HG02852 (cell line): ENCODE measurements at regions not wholly inside any gene's neighbourhood (a gene's known extent, or its start where the extent isn't known, plus 50 kb on each side); places are given as distances from the start of the nearest gene placed in this dataset.
"Not testable (repeated sequence)": the region's sequence is repeated elsewhere in the genome, so short reads cannot be mapped to it uniquely, and the experiment has no call there.

ENCODE experiments used
- ATAC-seq: cut with Tn5 transposase; IDR thresholded peaks from one replicate; pipeline ENCODE4 v1.9.1; 2021; ENCODE audit warnings: mild to moderate bottlenecking, moderate library complexity; ENCODE audit not compliant: unreplicated experiment

DNA sequence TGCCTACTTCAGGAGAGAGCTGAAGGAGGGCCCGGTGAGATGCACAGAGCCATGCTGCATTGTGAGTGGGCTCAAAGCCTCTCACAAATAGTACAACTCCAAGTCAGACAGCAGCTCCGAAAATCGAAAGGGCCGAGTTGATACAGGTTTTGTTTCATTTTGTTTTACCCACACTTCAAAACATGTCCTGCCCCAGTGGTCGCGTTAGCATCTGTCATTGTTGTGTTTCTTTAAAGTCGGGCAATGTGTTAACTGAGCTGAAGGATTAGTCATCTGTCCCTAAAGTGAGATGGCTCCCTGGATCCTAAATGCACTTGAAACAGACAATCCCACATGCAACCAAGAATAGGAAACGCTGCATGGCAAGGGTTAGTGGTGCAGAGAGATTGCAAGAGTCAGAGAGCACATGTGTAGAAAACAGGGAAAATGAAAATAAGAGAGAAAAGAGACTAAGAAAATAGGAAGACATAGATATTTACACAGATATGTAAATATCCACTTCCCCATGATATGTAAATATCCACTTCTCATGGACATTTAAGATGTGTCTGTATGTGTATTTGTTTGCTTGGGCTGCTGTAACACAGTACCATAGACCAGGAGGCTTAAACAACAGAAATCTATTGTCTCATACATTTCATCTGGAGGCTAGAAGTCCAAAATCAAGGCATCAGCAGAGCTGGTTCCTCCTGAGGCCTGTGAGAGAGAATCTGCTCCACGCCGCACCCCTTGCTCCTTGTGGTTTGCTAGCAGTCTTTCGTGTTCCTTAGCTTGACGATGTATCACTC lies 131.4 kb upstream of the RAB4A start:
- peak; percentile 83 for ATAC-seq

GRCh38 chr1:229140119-229140396 lies 130.9 kb upstream of the RAB4A start:
- no peak for ATAC-seq

- no peak for ATAC-seq
Measured at GRCh38 chr1:229141271-229141670, 129.6 kb upstream of the RAB4A start.

DNA sequence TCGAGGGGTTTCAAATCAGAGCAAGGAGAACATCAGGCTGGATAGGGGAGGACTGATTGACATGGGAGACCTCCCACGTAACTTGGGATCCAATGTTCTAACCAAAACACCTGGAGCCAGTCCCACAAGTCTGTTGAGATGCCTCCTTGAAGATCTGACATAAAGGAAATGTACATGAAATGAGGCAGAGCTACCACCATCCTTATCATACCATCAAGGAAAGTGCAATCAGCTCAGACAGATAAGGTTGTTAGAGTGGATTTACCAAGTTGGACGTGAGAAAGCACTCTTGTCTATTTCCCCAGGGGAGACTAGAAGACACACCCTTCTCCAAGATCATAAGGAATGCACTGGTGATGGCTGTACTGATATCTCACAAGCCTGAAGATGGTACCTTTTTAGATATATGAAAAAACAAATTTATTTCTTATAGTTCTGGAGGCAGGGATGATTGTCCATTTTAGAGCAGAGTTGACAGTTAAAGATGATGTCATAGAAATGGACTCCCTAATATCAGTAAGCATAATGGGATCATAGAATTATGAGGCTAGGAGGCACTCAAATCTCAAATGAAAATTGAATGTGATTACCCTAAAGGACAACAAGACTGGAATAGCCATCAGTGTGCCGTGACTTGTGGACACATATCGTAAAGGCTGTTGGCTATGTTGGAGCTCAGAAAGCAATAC lies 129.1 kb upstream of the RAB4A start:
- no peak for ATAC-seq

DNA sequence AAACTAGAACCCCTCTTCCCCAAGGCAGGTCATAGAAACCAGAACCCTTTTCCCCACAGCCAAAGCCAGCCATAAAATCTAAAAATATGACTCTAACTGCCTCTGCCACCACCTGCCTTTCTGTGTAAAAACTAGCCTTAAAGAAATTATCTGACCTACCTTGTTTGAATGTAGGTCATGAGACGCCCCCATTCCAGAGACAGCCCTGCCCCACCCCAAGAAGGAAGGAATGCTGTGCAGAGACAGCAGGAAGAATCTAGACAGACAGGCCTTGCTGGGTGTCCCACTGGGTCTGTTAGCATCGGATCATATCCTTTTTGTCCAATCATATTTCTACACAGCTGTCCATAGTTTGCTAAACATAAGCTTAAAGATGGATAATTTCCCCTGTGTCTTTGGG lies 128.4 kb upstream of the RAB4A start:
- no peak for ATAC-seq

GRCh38 chr1:229146647-229147046 lies 124.3 kb upstream of the RAB4A start:
- no peak for ATAC-seq

- no peak for ATAC-seq
Measured at GRCh38 chr1:229147072-229147471, 123.8 kb upstream of the RAB4A start.

- no peak for ATAC-seq
Measured at GRCh38 chr1:229148041-229148671, 122.8 kb upstream of the RAB4A start.

GRCh38 chr1:229148743-229149142 lies 122.2 kb upstream of the RAB4A start:
- ATAC-seq, result no peak

DNA sequence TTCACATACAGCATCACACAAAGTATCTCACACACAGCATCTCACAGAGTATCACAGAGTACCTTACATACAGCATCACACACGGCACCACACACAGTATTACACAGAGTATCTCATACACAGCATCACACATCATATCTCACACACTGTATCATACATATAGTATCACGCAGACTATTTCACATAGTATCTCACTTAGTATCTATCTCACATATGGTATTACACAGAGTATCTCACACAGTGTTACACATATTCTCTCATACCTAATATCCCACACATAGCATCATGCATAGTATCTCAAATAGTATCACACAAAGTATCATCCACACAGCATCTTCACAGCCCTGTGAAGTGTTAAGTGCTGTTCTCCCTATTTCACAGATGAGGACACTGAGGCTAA lies 121.5 kb upstream of the RAB4A start:
- ATAC-seq, result no peak

DNA sequence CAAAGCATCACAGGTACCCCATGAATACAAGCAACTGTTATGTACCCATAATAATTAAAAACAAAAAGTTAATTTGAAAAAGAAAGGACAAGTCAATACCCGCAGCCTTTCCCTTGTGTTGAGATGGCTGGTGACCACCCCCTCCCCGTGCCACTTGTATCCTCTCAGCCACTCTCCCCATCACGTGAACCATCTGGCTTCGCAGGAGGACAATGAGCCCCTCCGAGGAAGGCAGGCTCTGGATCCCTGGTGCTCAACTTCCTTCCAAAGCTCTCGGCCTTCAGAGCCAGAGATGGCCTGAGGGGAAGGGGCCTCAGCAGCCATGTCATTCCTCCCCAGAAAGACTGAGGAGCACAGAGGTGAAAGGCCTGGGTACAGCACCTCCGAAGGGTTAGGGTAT lies 120.4 kb upstream of the RAB4A start:
- no peak for ATAC-seq

GRCh38 chr1:229151412-229151811 lies 119.5 kb upstream of the RAB4A start:
- not testable (repeated sequence) for ATAC-seq

DNA sequence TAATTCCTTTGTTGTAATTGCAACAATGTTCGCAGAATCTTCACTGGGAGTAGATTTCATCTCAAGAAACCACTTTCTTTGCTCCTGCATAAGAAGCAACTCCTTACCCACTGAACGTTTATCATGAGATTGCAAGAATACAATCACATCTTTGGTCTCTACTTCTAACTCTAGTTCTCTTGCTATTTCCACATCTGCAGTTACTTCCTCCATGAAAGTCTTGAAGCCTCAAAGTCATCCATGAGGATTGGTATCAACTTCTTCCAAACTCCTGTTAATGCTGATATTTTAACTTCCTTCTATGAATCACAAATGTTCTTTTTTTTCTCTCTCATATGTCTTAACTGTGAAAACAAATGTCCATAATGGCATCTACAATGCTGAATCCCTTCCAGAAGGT lies 118.6 kb upstream of the RAB4A start:
- no peak for ATAC-seq

DNA sequence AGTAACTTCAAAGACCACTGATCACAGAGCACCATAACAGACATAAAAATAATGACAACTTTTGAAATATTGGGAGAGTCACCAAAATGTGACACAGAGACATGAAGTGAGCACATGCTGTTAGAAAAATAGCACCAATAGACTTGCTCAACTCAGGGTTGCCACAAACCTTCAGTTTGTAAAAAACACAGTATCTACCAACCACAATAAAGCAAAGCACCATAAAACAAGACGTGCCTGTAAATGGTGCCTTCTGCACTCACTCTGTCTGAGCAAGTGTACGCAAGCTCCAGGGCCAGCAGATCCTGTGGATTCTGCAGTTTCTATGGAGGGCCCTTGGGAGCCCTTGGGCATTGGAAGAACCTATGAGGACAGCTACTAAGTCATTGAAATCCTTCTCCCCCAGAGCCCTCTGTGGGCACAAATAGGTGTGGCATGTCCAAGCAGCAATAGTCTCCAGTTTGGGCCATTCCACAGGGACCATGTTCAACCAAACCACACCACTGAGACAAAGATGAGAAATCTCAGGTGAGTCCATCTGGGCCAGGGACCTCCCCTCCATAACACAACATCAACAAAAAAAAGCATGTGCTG lies 116.9 kb upstream of the RAB4A start:
- ATAC-seq, result no peak

DNA sequence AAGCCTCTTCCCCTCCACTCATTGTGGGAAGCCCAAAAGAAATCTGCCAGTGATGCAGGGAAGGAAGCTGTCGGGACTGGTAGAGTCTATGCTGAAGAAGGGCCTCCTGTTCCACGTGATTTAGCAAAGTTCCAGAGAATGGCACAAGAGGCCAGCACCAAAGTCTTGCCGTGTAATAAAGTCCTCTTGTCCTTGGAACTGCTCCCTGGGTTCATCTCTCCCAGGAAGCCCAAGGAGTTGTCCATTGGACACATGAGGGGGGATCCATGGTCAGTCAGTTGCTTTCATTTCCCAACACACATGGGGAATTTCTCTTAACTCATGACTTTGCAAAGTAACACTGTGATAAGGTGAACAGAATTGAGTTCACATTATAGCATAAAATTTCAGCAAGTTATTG lies 116.1 kb upstream of the RAB4A start:
- no peak for ATAC-seq

- ATAC-seq, result no peak
Measured at GRCh38 chr1:229155472-229155871, 115.4 kb upstream of the RAB4A start.

DNA sequence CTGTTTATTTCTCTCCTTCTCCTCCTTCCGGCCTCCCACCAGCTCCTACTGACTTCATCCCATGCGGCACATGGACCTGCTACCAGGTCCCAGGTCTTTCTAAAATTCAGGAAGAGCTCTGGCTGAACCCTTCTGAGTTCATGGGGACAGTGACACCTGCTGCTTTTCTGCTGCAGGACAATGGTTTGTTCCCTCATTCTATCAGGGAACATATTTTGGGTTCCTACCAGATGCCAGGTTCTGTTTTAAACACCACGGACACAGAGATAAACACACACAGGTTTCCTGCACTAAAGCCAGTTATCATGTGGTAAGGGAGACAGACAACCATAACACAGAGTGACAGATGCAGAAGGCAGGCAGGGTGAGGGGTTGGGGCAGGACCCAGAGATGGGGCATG lies 114.0 kb upstream of the RAB4A start:
- no peak for ATAC-seq

- ATAC-seq, result no peak
Measured at GRCh38 chr1:229157480-229157879, 113.4 kb upstream of the RAB4A start.

GRCh38 chr1:229158341-229158921 lies 112.5 kb upstream of the RAB4A start:
- no peak for ATAC-seq

DNA sequence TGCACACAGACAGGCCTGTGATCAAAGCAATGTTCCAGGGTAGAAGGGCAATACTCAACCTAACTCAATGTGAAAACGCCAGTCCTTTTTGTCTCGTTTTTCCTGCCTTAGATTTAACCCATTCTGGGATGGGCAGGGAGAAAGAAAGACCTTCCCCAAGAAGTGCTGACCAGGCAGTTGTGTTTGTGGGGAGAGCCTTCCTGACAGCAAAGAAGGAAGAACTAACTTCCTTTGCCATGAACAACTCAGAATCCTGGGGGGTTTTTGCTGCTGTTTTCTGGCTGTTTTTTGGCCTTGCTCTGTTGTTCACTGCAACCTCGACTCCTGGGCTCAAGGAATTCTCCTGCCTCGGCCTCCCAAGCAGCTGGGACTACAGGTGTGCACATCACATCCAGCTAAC lies 112.0 kb upstream of the RAB4A start:
- ATAC-seq, result no peak

GRCh38 chr1:229159668-229160544 lies 111.0 kb upstream of the RAB4A start:
- no peak for ATAC-seq
